ENCODE measurements at regions not wholly inside any gene's neighbourhood (a gene's known extent, or its start where the extent isn't known, plus 50 kb on each side); places are given as distances from the start of the nearest gene placed in this dataset.

DNA sequence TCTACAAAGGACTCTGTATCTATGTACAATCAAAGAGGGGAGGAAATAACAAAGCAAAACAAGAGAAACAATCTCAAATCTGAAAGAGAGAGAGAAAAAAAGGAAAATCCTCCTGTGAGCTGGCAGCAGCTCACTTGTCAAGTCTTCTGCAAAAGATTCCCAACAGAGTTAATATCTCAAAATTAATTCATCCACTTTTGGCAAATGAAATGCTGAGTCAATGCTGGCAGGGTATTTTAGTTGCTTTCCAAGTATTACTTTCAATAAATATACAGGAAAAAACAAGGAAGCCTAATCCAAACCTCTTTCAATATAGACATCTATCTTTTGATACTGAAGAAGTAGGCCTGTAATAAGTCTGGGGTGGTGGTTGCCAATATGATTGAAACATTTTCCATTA, 613.9 kb upstream of the NEGR1 start:
- no peak for DNase-seq

DNA sequence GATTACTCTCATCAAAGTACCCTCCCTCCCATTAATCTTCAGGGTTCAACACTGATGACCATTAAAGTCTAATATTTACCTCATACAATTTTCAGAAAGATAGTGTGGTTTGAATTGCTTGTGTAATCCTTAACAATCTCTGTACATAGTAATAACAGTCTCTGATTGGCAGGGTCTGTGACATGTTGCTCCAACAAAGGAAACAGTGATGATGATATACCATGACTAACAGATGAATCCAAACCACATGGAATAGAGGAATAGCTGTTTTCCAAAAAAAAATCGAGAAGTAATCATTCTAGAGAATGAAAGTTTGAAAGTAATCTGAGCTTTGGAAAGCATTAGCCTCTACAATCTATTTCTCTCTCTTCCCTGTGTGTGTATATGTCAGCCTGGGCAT, 610.1 kb upstream of the NEGR1 start:
- DNase-seq: no peak

DNA sequence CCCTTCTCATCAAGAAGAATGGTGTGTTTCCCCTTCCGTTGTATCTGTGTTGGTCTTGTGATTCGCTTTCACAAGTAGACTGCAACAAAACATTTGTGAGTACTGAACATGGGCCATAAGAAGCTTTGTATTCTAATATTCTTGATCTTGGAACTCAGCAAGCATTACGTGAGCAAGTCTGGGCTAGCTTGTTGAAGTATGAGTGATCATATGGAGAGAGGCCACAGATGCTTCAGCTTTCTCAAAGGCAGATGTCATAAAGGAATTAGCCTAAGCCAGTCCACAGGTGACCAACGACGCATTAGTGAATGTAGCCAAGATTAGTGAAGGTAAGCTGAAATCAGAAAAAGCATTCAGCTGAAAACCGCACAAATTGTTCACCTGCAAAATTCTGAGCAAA, 609.6 kb upstream of the NEGR1 start:
- no peak for DNase-seq

DNA sequence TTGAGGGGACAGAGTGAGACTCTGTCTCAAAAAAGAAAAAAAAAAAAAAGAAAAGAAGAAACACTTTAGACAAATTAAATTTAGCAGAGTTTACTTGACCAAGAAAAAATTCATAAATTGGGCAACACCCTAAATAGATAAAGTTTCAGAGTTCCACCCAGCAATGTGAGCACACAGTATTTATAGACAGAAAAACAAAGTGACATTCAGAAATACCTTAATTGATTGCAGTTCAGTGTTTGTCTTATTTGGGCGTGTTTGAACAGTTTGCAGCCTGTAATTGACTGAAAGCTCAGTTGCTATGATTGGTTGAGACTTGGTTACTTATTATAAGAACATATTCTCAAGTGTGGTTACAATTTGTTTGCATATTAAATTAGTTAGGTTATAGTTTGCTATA, 603.5 kb upstream of the NEGR1 start:
- no peak for DNase-seq

DNA sequence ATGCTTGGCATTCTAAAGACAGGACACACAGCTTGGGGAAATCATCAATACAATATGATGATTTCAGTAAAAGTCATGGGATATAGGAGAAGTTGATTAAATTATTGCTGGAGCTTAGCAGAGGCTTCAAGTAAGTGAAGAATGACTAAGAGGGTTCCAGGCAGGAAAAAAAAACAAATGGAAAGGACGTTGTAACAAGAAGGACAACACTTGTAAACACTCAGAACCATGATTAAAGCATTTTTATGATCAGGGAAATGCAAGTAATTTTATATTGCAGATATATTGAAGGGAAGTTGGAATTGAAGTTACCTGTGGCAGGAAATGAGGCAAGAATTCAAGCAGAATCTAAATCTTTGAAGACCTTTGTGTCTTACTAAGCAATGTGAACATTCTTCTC, 602.7 kb upstream of the NEGR1 start:
- DNase-seq: no peak

DNA sequence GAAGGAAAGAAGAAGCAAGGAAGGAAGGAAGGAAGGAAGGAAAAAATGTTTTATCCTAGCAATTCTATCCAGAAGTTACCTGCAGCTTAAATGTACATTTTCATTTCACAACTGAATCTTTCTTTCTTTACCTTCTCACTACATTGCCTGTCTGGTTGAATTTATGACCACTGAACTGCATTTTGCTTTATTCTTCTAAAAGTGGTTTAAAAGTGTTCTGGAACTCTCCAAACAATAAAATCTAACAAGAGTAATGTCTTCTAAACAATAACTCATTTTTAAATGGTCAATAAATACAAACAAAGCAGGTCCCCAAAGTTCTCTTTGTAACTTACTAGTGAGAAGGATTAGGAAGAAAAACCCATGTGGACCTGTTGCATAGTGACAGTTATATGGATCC, 587.5 kb upstream of the NEGR1 start:
- no peak for DNase-seq

DNA sequence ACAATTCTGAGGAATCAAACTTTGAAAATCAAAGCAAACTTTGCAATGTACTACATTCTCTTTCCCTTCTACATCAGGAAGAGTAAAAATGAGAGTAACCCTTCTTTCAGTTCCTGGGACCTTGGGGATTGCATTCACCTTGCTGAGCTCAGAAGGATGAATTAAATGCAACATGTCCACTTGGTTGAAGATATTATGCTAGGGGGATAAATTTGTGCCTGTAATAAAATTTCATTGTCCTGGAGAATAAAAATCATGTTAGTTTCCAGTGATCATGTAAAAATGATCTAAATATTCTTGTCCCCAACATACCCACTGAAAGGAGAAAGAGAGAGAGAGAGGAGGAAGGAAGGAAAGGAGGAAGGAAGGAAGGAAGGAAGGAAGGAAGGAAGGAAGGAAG, 587.1 kb upstream of the NEGR1 start:
- DNase-seq: no peak

DNA sequence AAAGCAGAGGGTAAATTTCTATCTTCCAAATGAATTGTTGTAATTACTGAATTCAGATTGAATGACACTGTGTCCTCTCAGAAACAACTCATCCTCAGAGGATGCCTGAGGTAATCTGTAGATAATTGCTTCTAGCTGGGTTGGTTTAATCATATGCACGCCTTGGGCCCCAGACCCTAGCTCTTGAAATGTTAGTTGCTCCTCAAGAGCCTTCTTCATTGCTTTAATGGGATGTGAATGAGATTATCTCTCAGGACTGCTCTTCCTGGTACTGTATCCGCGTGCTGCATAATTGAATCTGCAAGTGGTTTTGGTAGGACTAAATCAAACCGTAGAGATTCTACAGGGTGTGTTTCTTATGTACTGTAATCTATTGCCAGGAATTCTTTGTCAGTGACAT, 569.3 kb upstream of the NEGR1 start:
- DNase-seq: no peak

DNA sequence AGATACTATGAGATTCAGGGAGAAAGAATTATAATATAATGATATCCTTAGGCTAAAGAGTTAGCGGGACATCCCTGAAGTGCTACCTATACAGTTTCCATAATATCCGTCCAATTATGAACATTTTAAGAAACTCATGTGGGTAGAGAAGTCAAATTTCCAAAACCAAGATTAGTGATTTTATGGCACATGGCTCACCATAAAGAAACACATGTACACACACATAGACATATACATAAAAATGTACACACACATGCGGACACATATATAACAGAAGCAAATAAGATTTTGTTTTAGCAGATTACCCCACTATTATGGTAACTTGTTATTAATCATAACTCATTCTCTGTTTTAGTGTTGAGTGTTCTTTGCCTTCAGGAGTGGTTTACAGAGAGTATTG, 566.7 kb upstream of the NEGR1 start:
- no peak for DNase-seq

DNA sequence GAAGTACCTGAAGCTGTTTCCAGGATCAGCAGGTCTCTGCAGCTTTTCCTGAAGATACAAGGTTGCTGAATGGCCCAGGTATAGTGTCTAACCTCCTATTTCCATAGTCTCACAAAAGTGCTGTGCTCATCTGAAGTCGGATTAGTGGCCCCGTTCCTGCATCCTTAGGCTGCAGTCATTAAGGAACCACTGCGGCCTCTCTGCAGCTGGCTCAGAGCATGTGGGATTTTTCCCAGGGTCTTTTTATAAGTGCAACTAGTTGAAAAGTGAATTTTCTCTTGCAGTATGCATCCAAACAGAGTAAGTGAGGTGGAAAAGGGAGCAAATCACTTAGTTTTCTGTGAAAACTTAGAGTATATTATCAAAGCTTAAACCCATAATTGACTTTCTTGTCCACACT, 565.3 kb upstream of the NEGR1 start:
- DNase-seq: no peak

DNA sequence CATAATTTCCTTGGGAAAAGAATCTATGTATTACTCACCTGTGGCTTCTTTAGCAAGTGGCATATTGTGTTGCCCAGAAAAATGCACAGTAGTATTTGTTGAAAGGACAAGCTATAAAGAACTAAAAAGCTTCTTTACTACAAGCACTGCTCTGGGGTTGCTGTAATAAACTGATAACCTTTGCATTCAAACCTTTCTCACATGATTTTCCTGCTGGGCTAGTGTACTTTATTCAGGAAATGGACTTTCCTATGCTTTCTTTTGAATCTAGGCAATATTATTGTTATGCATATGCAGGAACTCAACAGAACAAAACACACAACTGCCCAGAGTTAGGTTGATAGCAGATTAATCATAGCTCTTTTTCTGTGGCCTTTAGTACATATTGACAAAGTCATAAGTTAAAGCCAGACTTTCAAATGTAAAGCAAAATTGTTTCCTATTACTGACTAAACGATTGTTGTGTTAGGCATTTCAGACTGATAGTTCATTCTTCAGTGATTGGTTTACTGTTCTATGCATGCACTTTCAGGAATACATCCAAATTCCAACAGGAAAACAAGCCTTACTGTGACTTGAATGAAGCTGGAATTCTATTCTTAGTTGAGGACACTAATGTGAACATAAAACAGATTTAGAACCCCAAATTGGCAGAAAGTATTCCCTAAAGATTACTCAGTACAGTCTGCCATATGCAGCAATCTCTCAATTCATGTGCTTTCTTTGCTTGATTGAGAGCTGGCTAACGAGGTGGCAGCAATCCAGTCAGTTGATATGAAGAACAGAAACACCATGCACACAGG, 564.3 kb upstream of the NEGR1 start:
- no peak for DNase-seq

DNA sequence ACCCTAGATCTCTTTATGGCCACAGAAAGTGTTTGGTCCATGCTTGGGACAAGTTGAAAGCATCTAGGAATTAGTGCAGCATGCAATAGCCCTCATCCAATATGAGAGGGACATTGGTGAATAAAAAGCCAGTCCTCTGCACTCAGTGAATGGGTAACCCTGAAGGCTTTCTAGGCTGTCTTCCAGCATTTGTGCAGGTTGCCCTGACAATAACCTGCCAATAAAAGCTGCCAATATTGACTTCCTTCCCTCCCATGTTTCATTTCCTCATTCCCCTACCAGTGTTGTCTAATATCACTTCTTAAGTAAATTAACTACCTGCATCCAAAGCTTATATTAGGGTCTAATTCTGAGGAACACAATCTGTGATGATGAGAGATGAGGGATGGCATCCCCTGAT, 563.6 kb upstream of the NEGR1 start:
- peak; percentile 8 for DNase-seq

DNA sequence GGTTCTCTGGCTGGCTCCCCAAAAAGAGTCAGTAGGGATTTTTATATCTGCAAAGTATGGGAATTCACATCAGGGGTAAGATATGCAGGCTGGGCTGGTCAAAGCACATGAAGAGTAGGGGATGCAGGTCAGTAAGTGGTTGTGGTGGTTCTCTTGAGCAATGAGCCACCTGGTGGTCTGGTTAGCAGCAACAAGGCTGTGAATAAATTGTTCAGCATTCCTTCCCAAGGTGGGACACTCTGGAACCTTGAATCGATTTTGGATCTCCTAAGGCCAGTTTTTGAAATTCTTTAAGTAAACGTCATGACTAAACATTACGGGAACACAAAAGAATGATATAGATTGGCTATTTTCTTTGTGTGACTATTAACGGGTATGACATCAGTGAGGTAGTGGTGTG, 563.0 kb upstream of the NEGR1 start:
- DNase-seq: no peak

DNA sequence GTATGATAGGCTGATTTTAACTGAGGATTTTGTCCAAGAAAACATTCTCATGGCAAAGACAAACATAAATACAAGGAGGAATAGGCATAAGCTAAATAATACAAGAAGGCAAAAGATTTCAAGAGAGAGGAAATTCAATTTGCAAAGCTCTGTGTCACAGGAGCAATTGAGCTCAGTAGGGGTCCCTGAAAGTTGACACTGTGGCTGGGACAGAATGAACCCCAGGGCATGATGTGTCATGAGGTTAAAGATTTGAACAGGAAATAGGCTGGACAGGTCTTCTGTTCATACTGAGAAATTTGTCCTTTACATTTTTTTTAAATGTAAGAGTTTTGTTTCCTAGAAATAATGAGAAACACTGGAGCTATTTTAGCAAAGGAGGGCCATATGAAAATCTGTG, 555.4 kb upstream of the NEGR1 start:
- DNase-seq: no peak

DNA sequence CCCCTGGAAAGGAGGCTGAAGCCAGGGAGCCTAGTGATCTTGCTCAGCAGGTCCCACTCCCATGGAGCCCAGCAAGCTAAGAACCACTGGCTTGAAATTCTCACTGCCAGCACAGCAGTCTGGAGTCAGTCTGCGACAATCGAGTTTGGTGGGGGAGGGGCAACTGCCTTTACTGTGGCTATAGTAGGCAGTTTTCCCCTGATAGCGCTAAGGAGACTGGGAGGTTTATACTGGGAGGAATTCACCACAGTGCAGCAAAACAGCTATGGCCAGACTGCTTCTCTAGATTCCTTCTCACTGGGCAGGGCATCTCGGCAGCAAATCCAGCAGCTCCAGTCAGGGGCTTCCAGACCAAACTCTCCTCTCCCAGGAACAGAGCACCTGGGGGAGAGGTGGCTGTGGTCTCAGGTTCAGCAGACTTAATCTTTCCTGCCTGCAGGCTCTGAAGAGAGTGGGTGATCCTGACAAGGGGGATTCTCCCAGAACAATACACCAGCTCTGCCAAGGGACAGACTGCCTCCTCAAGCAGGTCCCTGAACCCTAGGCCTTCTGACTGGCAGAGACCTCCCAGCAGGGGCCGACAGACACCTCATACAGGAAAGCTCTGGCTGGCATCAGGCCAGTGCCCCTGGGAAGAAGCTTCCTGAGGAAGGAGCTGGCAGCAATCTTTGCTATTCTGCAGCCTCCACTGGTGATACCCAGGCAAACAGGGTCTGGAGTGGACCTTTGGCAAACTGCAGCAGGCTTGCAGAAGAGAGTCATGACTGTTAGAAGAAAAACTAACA, 548.5 kb upstream of the NEGR1 start:
- DNase-seq: no peak

DNA sequence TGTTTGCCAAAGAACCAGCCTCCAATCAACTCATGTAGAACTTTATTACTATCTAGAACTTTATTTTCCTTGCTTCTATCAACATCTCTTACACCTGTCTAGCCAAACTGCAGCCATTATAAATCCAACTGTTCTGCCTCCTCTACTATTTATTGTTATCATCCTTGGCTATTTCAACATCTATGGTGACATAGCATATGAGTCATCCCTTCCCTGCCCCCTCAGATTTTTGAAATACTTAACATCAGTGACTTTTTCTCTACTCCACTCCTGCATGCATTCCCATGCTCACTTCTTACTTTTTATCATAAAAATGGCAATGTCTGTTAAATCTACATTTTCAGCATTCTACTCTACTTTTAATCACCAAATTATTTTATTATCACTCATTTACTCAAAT, 544.9 kb upstream of the NEGR1 start:
- peak; percentile 47 for DNase-seq

DNA sequence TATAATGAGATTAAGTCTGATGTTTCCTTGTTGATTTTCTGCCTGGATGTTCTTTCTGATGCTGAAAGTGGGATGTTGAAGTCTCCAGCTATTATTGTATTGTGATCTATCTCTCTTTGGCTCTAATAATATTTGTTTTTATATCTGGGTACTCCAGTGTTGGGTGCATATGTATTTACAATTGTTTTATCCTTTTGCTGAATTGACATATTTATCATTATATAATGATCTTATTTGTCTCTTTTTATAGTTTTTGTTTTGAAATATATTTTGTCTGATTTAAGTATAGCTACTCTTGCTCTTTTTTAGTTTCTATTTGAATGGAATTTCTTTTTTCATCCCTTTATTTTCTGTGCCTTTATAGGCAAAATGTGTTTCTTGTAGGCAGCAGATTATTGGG, 522.2 kb upstream of the NEGR1 start:
- DNase-seq: no peak

DNA sequence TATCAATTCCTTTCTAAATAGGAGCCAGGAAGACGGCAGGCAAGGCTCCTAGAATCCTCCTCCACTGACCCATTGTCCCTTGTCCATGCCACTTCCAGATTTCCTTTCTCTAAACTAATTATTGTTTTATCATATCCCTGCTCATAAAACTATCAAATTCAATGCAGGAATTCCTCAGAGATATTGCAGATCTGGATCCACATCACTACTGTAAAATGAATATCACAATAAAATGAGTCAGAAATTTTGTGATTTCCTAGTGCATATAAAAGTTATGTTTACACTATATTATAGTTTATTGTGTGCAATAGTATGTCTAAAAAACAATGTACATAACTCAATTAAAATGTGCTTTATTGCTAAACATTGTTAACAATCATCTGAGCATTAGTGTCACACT, 498.7 kb upstream of the NEGR1 start:
- DNase-seq: no peak

DNA sequence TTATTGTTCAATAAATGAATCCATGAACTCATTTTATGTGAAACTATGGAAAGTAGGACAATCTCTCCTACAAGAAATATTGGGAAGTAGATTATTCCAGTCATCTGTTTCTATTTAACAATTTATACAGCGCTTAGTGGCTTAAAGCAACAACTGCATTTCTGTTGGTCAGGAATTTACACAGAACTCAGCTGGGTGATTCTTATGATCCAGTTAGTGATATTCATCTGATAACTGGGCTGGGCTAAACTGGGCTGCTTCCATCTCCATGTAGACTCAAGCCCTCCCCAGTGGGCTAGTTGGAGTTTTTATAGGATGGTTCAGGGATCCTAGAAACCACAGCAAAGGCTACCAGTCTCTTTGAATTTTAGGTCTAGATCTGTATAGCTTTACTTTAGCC, 497.9 kb upstream of the NEGR1 start:
- DNase-seq: no peak

DNA sequence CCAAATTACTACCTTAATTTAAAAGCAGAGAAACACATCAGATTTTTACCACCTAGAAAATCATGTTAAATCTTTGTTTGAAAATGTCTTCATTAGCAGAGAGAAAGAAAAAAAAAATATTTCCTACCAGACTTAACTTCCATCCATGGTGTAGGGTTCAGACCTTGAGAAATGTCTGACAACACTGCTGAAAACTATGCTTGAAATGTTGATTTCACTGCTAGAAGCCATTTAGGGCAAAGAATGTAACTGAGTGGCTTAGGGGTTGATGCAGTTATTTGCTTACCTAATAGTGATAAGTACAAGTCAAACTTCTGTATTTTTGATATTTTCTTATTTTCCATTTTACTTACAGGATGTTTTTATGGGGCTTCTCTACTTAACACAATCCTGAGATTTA, 495.6 kb upstream of the NEGR1 start:
- no peak for DNase-seq

DNA sequence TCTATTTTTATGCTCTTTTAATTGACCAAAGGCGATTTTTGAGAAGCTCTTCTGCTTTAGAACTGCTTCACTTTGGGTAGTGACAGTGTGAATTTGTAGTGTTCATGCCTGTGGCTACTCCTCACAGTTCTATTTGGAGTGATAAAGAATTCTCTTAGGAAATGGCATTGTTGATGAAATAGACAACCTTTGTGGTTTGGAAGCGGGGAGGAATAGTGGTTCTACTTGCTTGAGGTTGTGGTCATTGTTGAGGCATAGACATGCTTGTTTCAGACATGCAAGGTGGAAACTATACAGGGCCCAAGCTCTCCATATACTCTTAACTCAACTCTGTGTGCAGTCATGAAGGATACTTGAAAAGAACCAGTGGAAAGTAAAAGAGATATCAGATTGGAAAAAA, 481.1 kb upstream of the NEGR1 start:
- no peak for DNase-seq

DNA sequence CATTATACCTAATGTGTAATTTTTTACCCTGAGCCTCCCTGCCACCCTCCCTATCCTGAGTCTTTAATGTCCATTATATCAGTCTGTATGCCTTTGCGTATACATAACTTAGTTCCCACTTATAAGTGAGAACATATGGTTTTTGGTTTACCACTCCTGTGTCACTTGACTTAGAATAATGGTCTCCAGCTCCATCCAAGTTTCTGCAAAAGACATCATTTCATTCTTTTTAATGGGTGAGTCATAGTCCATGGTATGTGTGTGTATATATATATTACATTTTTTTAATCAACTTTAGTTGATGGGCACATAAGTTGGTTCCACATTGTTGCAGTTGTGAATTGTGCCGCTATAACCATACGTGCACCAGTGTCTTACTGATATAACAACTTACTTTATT, 477.1 kb upstream of the NEGR1 start:
- no peak for DNase-seq

DNA sequence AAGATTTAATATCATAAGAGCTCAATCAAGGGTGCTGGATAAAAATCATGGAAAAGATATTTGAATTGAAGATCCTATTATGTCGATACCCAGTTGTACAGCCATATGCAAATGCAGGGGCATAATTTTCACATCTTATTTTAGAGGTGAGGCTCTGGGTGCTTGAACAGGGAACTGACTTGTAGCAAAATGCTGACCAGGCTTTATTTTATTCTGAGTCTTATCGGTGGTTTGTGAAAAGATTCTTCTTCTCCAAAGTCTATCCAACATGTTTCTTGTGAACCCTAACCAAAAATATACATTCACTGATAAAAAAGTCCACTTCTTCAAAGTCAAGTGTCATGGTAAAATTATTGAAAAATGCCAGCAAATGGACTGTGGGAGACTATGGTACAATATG, 475.5 kb upstream of the NEGR1 start:
- no peak for DNase-seq

DNA sequence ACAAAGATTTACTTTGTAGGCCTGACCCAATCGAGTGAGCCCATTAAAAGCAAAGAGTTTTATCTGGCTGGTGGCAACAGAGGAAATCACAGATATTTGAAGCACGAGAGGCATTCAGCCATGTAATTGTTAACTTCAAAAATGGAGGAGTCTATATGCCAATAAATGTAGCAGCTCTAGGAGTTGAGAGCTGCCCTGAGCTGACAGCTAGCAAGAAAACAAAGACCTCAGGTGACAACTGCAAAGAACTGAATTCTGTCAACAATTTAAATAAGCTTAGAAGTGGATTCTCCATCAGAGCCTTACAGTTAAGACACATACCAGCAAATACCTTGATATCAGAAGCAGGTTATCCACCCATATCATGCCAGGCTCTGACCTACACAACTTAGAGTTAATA, 463.1 kb upstream of the NEGR1 start:
- DNase-seq: no peak

DNA sequence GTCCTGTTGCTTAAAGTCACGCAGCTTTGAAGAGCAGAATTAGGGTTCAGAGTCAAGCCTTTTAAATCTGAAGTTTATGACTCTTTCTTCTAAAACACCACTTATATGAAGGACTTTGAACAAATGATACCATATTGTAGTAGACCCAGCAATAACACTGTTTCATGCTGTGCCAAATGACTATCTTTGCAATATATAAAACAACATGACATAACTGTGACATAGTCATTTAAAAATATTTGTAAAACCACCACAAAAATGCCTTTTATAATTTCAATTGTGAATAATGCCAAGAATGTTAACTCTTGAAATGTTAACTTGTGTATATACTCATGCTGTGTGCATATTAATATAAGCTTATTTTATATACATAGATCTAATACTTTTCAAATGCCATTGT, 452.1 kb upstream of the NEGR1 start:
- no peak for DNase-seq
